Natural killer cell (primary cell): ENCODE measurements at regions not wholly inside any gene's neighbourhood (a gene's known extent, or its start where the extent isn't known, plus 50 kb on each side); places are given as distances from the start of the nearest gene placed in this dataset.

ENCODE experiments used
- ATAC-seq, 3 donors: fragments of 150-1000 bp in 2 of 3; fragments of 200-7000 bp in 1 of 3; cut with Tn5 transposase; 1 replicate in 1 of 3; 2 replicates in 2 of 3; pipeline ENCODE4 v1.10.0; 2021; ENCODE audit warnings: mild to moderate bottlenecking in 2 of 3, moderate library complexity in 2 of 3
- DNase-seq, 2 donors: peaks; one replicate each; pipeline versions ENCODE4 v3.0.0 to v3.0.0-alpha.2; 2013 to 2021; ENCODE audit warnings: mixed read lengths in 1 of 2
- H3K27ac ChIP-seq: one replicate; pipeline ENCODE4 v1.5.1; 2013; ENCODE audit warnings: mild to moderate bottlenecking, low read length
- H3K27me3 ChIP-seq: one replicate; pipeline ENCODE4 v1.6.1; 2013; ENCODE audit warnings: low read length; ENCODE audit not compliant: control insufficient read depth, insufficient read depth
- H3K36me3 ChIP-seq: one replicate; pipeline ENCODE4 v1.6.1; 2013; ENCODE audit warnings: low read length; ENCODE audit not compliant: control insufficient read depth, insufficient read depth
- H3K4me1 ChIP-seq: one replicate; pipeline ENCODE4 v1.6.1; 2013; ENCODE audit warnings: low read length; ENCODE audit not compliant: control insufficient read depth, insufficient read depth
- H3K4me3 ChIP-seq: one replicate; pipeline ENCODE4 v1.5.1; 2013; ENCODE audit warnings: low read length
- H3K9me3 ChIP-seq: one replicate; pipeline ENCODE4 v1.6.1; 2013; ENCODE audit warnings: low read length; ENCODE audit not compliant: control insufficient read depth, insufficient read depth
- H3K27ac Mint-ChIP-seq, 2 donors: one replicate each; pipeline ENCODE4 v1.8.0; 2022; ENCODE audit warnings: mild to moderate bottlenecking in 2 of 2, mixed read lengths in 2 of 2, moderate library complexity in 1 of 2
- H3K27me3 Mint-ChIP-seq, 2 donors: one replicate each; pipeline ENCODE4 v1.8.0; 2022; ENCODE audit warnings: low read depth in 2 of 2, mixed read lengths in 2 of 2
- H3K36me3 Mint-ChIP-seq: one replicate; pipeline ENCODE4 v1.8.0; 2022; ENCODE audit warnings: mixed read lengths
- H3K4me1 Mint-ChIP-seq, 2 donors: one replicate each; pipeline ENCODE4 v1.8.0; 2022; ENCODE audit warnings: mixed read lengths in 2 of 2
- H3K4me3 Mint-ChIP-seq: one replicate; pipeline ENCODE4 v1.8.0; 2022; ENCODE audit warnings: mild to moderate bottlenecking, moderate library complexity, mixed read lengths
- H3K9me3 Mint-ChIP-seq, 2 donors: one replicate each; pipeline ENCODE4 v1.8.0; 2022; ENCODE audit warnings: mixed read lengths in 2 of 2
- CTCF ChIP-seq: fragments of 200-600 bp; IDR thresholded peaks from one replicate; pipeline ENCODE4 v1.8.0; 2022; ENCODE audit warnings: antibody characterized with exemption
- WGBS: methylation state at CpG from one replicate; pipeline ENCODE4 v1.1.7; 2013; ENCODE audit warnings: missing lambda C conversion rate; ENCODE audit not compliant: insufficient coverage; 5-methylcytosine and 5-hydroxymethylcytosine counted together
- intact Hi-C: fragments of 100-400 bp; cut with micrococcal nuclease; formaldehyde crosslinking; loops from one replicate; pipeline ENCODE4 v1.14.2; 2022

- Histone ChIP-seq H3K27ac (no peak overlapping the region), H3K9me3 (peaks cover 4% of the 10 kb centered on the region), H3K4me1 (no peaks in the 10 kb centered on the region), H3K36me3 (no peaks in the 10 kb centered on the region), H3K27me3 (no peaks in the 10 kb centered on the region), H3K4me3 (no peak overlapping the region)
- no peak for TF ChIP-seq CTCF
- intact Hi-C loops, result no loop called here
- Mint-ChIP-seq H3K36me3 (peaks cover 12% of the 10 kb centered on the region), H3K27me3 (no peaks in the 10 kb centered on the region), H3K4me3 (no peak overlapping the region), H3K4me1 (no peaks in the 10 kb centered on the region), H3K9me3 (peaks cover 2 to 10% of the 10 kb centered on the region in 2 donors), H3K27ac (no peak overlapping the region)
- ATAC-seq (no peak), DNase-seq (no peak)
These were observed 860.5 kb downstream of the DIPK2A start for GRCh38 chr3:144831955-144832716.

DNA sequence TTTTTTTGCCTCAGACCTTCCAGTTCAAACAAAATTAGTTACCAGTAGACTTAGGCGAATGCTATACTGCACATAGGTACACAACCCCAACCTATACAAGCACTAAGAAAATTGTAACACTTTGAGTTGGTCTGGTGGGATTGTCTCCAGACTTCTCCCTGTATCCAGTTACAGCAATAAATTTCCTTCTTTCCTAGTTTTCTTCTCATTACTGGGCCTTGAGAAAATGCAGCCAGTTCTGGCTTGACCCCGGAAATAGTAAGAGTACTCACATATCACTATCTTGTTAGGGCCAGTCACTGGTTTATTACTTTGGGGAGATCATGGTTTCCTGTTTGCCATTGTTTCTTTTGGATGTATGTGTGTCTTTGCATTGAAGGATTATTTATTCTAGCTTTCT lies 868.4 kb downstream of the DIPK2A start:
- H3K36me3 Mint-ChIP-seq, result peaks cover 20% of the 10 kb centered on the region
- Histone ChIP-seq H3K36me3 (no peaks in the 10 kb centered on the region), H3K4me1 (no peaks in the 10 kb centered on the region), H3K4me3 (no peak overlapping the region), H3K27ac (no peak overlapping the region), H3K9me3 (peaks cover 10% of the 10 kb centered on the region), H3K27me3 (no peaks in the 10 kb centered on the region)
- peaks cover 12 to 24% of the 10 kb centered on the region in 2 donors for H3K9me3 Mint-ChIP-seq
- no peaks in the 10 kb centered on the region for H3K27me3 Mint-ChIP-seq
- intact Hi-C loops, result no loop called here
- no peak overlapping the region for H3K4me3 Mint-ChIP-seq
- ATAC-seq, result no peak
- no peak overlapping the region for H3K27ac Mint-ChIP-seq
- TF ChIP-seq CTCF, result no peak
- no peaks in the 10 kb centered on the region for H3K4me1 Mint-ChIP-seq
- DNase-seq, result no peak
- WGBS, result 80% methylated on average over 1 of the region's 2 CpGs

- Histone ChIP-seq H3K27me3 (no peaks in the 10 kb centered on the region), H3K4me1 (no peaks in the 10 kb centered on the region), H3K9me3 (peaks cover 10% of the 10 kb centered on the region), H3K36me3 (no peaks in the 10 kb centered on the region), H3K27ac (no peak overlapping the region), H3K4me3 (no peak overlapping the region)
- Mint-ChIP-seq H3K36me3 (peaks cover 12% of the 10 kb centered on the region), H3K4me1 (no peaks in the 10 kb centered on the region), H3K9me3 (peaks cover 12 to 24% of the 10 kb centered on the region in 2 donors), H3K4me3 (no peak overlapping the region), H3K27ac (no peak overlapping the region), H3K27me3 (no peaks in the 10 kb centered on the region)
- no peak for TF ChIP-seq CTCF
- no peak for ATAC-seq
- DNase-seq, result no peak
- WGBS, result no CpG with 5 or more reads among the region's 1 CpG
- intact Hi-C loops, result no loop called here
These were observed 869.2 kb downstream of the DIPK2A start for GRCh38 chr3:144840866-144841265.

GRCh38 chr3:144843099-144843498 lies 871.5 kb downstream of the DIPK2A start:
- ATAC-seq (no peak), DNase-seq (no peak)
- no peak overlapping the region for H3K27ac ChIP-seq
- Mint-ChIP-seq H3K9me3 (peaks cover 11 to 19% of the 10 kb centered on the region in 2 donors), H3K4me3 (no peak overlapping the region), H3K4me1 (no peaks in the 10 kb centered on the region), H3K27ac (no peak overlapping the region), H3K27me3 (no peaks in the 10 kb centered on the region), H3K36me3 (peaks cover 10% of the 10 kb centered on the region)
- H3K27me3 ChIP-seq, result no peaks in the 10 kb centered on the region
- TF ChIP-seq CTCF, result no peak
- peaks cover 10% of the 10 kb centered on the region for H3K9me3 ChIP-seq
- H3K36me3 ChIP-seq, result no peaks in the 10 kb centered on the region
- H3K4me3 ChIP-seq, result no peak overlapping the region
- H3K4me1 ChIP-seq, result no peaks in the 10 kb centered on the region
- intact Hi-C loops, result no loop called here
- WGBS, result 91% methylated on average over 7 of the region's 8 CpGs
